HepG2 (cell line): ENCODE measurements at regions not wholly inside any gene's neighbourhood (a gene's known extent, or its start where the extent isn't known, plus 50 kb on each side); places are given as distances from the start of the nearest gene placed in this dataset.

Source experiments
- ATAC-seq: fragments of 200-7000 bp; cut with Tn5 transposase; 3 replicates; pipeline ENCODE4 v1.9.1; 2020; ENCODE audit warnings: mild to moderate bottlenecking, moderate library complexity
- BruUV-seq: library from RNA; stranded (reverse); fragments of 400-500 nt; replicated peaks from 2 replicates; lab custom pipeline; 2021; lab: Mats Ljungman, UMichigan
- CTCF ChIA-PET: fragments of 300-600 bp; formaldehyde crosslinking; extraction: SDS; loops from one replicate; lab custom pipeline; 2021; ENCODE audit warnings: low total read pairs, inconsistent platforms, low intra/inter-chr PET ratio; lab: Yijun Ruan, JAX
- POLR2A ChIA-PET: fragments of 350-600 bp; sonication (Branson Sonifier 250); formaldehyde crosslinking; loops from one replicate; lab custom pipeline; 2020; ENCODE audit warnings: antibody characterized with exemption, inconsistent platforms; lab: Yijun Ruan, JAX
- DNase-seq: peaks from one replicate; pipeline ENCODE4 v3.0.0-alpha.2; 2015; ENCODE audit warnings: low spot score
- FAIRE-seq: peaks from 3 replicates; lab custom pipeline; 2011; peaks lifted over from hg19 to GRCh38; lab: Jason Lieb, UNC
- H2AFZ ChIP-seq: one replicate; pipeline ENCODE4 v1.6.1; 2011; ENCODE audit warnings: low read length, inconsistent platforms
- H3K27ac ChIP-seq: fragments of 300-600 bp; 3 replicates; pipeline ENCODE4 v1.8.0; 2011; ENCODE audit warnings: mixed run types, mild to moderate bottlenecking, mixed read lengths, low read length, inconsistent platforms; ENCODE audit not compliant: insufficient read depth; ENCODE audit errors: extremely low read length
- H3K27me3 ChIP-seq, 2 experiments: fragments of 200-600 bp in 1 of 2; 2 replicates in 1 of 2; 3 replicates in 1 of 2; pipeline versions ENCODE4 v1.6.0 to v1.8.0; 2011; ENCODE audit warnings: low read length in 2 of 2, mild to moderate bottlenecking in 2 of 2, moderate library complexity in 2 of 2, inconsistent platforms in 1 of 2; ENCODE audit not compliant: insufficient read depth in 2 of 2, control insufficient read depth in 1 of 2
- H3K36me3 ChIP-seq, 2 experiments: fragments of 200-600 bp in 1 of 2; replicated peaks in 1 of 2; 2 replicates in 1 of 2; 3 replicates in 1 of 2; pipeline versions ENCODE4 v1.5.1 to v1.8.0; 2011; ENCODE audit warnings: low read length in 2 of 2, inconsistent platforms in 1 of 2; ENCODE audit not compliant: insufficient read depth in 2 of 2, control insufficient read depth in 1 of 2
- H3K4me1 ChIP-seq: 2 replicates; pipeline ENCODE4 v1.5.1; 2012; ENCODE audit warnings: low read length, inconsistent platforms; ENCODE audit not compliant: insufficient read depth
- H3K4me2 ChIP-seq: 2 replicates; pipeline ENCODE4 v1.6.0; 2011; ENCODE audit warnings: low read depth, low read length, inconsistent platforms
- H3K4me3 ChIP-seq, 3 experiments: fragments of 200-600 bp in 1 of 3; sonication (generic), shearing (Covaris generic) in 1 of 3; replicated peaks in 1 of 3; 2 replicates each; pipeline ENCODE4 v1.5.1; 2011 to 2016; ENCODE audit warnings: low read length in 3 of 3, inconsistent platforms in 2 of 3, low read depth in 2 of 3, mild to moderate bottlenecking in 2 of 3, control low read depth in 1 of 3, mixed read lengths in 1 of 3; ENCODE audit not compliant: insufficient read depth in 1 of 3
- H3K79me2 ChIP-seq: one replicate; pipeline ENCODE4 v1.6.1; 2011; ENCODE audit warnings: low read length, inconsistent platforms; ENCODE audit not compliant: insufficient read depth
- H3K9ac ChIP-seq: 2 replicates; pipeline ENCODE4 v1.6.0; 2011; ENCODE audit warnings: mild to moderate bottlenecking, low read depth, low read length, inconsistent platforms; ENCODE audit not compliant: insufficient read depth
- H3K9me3 ChIP-seq: 2 replicates; pipeline ENCODE4 v1.5.1; 2012; ENCODE audit warnings: mild to moderate bottlenecking, low read length
- H4K20me1 ChIP-seq: 2 replicates; pipeline ENCODE4 v1.6.0; 2011; ENCODE audit warnings: inconsistent platforms, mild to moderate bottlenecking, low read length, moderate library complexity; ENCODE audit not compliant: insufficient read depth
- ATAD3A ChIP-seq: sonication (generic); formaldehyde crosslinking; IDR thresholded peaks from 2 replicates; pipeline ENCODE4 v1.4.0; 2020; ENCODE audit warnings: missing genetic modification reagents
- HMGA1 ChIP-seq: sonication (generic); formaldehyde crosslinking; conservative IDR thresholded peaks from 2 replicates; pipeline ENCODE4 v1.4.0; 2020; ENCODE audit warnings: missing genetic modification reagents
- IKZF1 ChIP-seq: fragments of 450-650 bp; IDR thresholded peaks from 2 replicates; pipeline ENCODE4 v1.7.1; 2016
- THYN1 ChIP-seq: sonication (generic); formaldehyde crosslinking; IDR thresholded peaks from 2 replicates; pipeline ENCODE4 v1.8.1; 2023; ENCODE audit warnings: low read depth, mild to moderate bottlenecking, moderate library complexity, missing genetic modification reagents, borderline replicate concordance
- ZBTB39 ChIP-seq: sonication (generic); formaldehyde crosslinking; IDR thresholded peaks from 2 replicates; pipeline ENCODE4 v1.5.0; 2020; ENCODE audit warnings: missing genetic modification reagents
- ZKSCAN1 ChIP-seq: fragments of 150-350 bp; IDR thresholded peaks from 2 replicates; pipeline ENCODE4 v1.6.1; 2014; ENCODE audit warnings: low read length
- WGBS: methylation state at CpG from one replicate; pipeline ENCODE4 v1.1.6; 2017; ENCODE audit warnings: low lambda C conversion rate; 5-methylcytosine and 5-hydroxymethylcytosine counted together
- in situ Hi-C: cut with HindIII; loops from 2 replicates; pipeline ENCODE4 v1.10.0; 2017; ENCODE audit warnings: low pct_unique_long_range_greater_than_20kb; ENCODE audit not compliant: extremely low pct_ligation_motif_present
- intact Hi-C: fragments of 100-400 bp; cut with micrococcal nuclease; formaldehyde crosslinking; loops from one replicate; pipeline ENCODE4 v1.10.0; 2022; ENCODE audit not compliant: unreplicated experiment
- TF ChIP-seq, protein P1 (sequence below): IDR thresholded peaks from 2 replicates; pipeline ENCODE4 v1.6.1; 2018; ENCODE audit warnings: missing genetic modification reagents, mild to moderate bottlenecking, missing compliant biosample characterization

GRCh38 chr5:138700581-138701362, 52.5 kb upstream of the CTNNA1 start:
- no TSS peak for BruUV-seq
- DNase-seq (no peak), FAIRE-seq (no peak), ATAC-seq (no peak)
- TF ChIP-seq THYN1 (CRISPR knock-in tag) (no peak), ZKSCAN1 (0 out of 2 replicates have a peak, but pooled peaks have one; percentile 26)
- Histone ChIP-seq H3K9ac (no peak overlapping the region), H2AFZ (no peak overlapping the region), H3K9me3 (no peaks in the 10 kb centered on the region), H3K4me1 (peaks cover 40% of the 10 kb centered on the region), H3K36me3 (no peaks in the 10 kb centered on the region), H4K20me1 (no peaks in the 10 kb centered on the region), H3K4me2 (no peak overlapping the region), H3K27me3 (peaks cover 0 to 2% of the 10 kb centered on the region in 2 experiments; a peak in 2 of 5 replicates), H3K27ac (no peak overlapping the region), H3K4me3 (no peak overlapping the region), H3K79me2 (no peaks in the 10 kb centered on the region)
- ChIA-PET POLR2A (no interaction called here), CTCF (no interaction called here)
- in situ Hi-C loops (no loop called here), intact Hi-C loops (no loop called here)
- 76% methylated on average over 8 of the region's 8 CpGs for WGBS

DNA sequence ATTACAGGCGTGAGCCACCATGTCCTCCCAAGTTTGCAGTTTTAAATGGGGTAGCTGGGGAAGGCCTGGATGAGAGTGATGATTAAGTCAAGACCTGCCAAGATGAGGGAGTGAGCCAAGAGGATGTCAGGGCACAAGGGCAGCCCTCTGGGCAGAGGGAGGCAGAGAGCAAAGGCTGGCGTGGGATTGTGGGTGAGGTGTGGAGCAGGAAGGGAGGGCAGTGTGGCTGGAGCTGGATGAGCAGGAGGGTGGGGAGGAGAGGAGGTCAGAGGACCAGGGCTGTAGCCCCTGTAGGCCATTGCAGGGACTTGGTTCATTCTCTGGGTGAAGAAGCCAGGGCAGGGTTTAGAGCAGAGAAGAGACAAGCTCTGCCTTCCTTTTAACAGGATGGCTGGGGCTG, 53.7 kb upstream of the CTNNA1 start:
- no peaks in the 10 kb centered on the region for H3K36me3 ChIP-seq
- H3K9me3 ChIP-seq: no peaks in the 10 kb centered on the region
- ChIA-PET POLR2A (no interaction called here), CTCF (no interaction called here)
- H3K4me2 ChIP-seq: no peak overlapping the region
- FAIRE-seq (no peak), ATAC-seq (peak; percentile 53), DNase-seq (no peak)
- H3K4me3 ChIP-seq: no peak overlapping the region
- H3K27me3 ChIP-seq: no peaks in the 10 kb centered on the region; a peak in 2 of 5 replicates
- H3K4me1 ChIP-seq: peaks cover 40% of the 10 kb centered on the region
- no peaks in the 10 kb centered on the region for H4K20me1 ChIP-seq
- no peak overlapping the region for H2AFZ ChIP-seq
- 54% methylated on average over 2 of the region's 2 CpGs for WGBS
- no peaks in the 10 kb centered on the region for H3K79me2 ChIP-seq
- no peak overlapping the region for H3K9ac ChIP-seq
- no TSS peak for BruUV-seq
- in situ Hi-C loops (no loop called here), intact Hi-C loops (no loop called here)
- H3K27ac ChIP-seq: no peak overlapping the region
- TF ChIP-seq, protein P1, sequence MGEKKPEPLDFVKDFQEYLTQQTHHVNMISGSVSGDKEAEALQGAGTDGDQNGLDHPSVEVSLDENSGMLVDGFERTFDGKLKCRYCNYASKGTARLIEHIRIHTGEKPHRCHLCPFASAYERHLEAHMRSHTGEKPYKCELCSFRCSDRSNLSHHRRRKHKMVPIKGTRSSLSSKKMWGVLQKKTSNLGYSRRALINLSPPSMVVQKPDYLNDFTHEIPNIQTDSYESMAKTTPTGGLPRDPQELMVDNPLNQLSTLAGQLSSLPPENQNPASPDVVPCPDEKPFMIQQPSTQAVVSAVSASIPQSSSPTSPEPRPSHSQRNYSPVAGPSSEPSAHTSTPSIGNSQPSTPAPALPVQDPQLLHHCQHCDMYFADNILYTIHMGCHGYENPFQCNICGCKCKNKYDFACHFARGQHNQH (CRISPR knock-in tag): no peak
- TF ChIP-seq HMGA1 (CRISPR knock-in tag) (no peak), ATAD3A (CRISPR knock-in tag) (no peak), IKZF1 (no peak), ZBTB39 (CRISPR knock-in tag) (no peak)
